Gastroesophageal sphincter (tissue), 3 donors: ENCODE measurements at regions not wholly inside any gene's neighbourhood (a gene's known extent, or its start where the extent isn't known, plus 50 kb on each side); places are given as distances from the start of the nearest gene placed in this dataset.

Experiments
- POLR2A ChIP-seq, 2 donors: fragments of 450-650 bp; IDR thresholded peaks; one replicate each; pipeline ENCODE4 v1.6.1; 2017; ENCODE audit warnings: antibody characterized with exemption in 2 of 2, mild to moderate bottlenecking in 2 of 2, moderate library complexity in 1 of 2
- TF ChIP-seq, protein P1 (sequence below), 4 experiments: fragments of 200-600 bp in 2 of 4; fragments of 450-650 bp in 2 of 4; sonication (generic) in 1 of 4; IDR thresholded peaks; one replicate each; pipeline ENCODE4 v1.5.1; 2017 to 2019; ENCODE audit warnings: antibody characterized with exemption in 4 of 4, mild to moderate bottlenecking in 2 of 4, moderate library complexity in 2 of 4

DNA sequence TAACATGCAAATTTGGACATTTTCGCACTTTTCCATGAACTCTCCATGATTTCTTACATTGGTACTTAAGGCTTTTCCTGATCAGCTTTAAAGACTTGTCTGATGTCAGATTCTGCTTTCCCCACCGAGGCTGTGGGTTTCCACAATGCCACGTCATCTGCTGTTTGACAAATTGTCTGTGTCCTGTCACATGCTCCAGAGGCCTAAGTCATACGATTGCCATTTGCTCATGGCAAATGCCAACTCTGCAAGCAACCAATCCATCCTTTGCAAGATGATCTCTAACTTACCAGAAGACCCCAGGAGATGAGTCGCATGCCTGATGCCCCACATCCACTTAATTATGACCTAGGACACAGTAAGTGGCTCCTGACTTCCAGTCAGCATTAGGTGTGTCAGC, 556.5 kb downstream of the BMP2 start:
- TF ChIP-seq, protein P1, sequence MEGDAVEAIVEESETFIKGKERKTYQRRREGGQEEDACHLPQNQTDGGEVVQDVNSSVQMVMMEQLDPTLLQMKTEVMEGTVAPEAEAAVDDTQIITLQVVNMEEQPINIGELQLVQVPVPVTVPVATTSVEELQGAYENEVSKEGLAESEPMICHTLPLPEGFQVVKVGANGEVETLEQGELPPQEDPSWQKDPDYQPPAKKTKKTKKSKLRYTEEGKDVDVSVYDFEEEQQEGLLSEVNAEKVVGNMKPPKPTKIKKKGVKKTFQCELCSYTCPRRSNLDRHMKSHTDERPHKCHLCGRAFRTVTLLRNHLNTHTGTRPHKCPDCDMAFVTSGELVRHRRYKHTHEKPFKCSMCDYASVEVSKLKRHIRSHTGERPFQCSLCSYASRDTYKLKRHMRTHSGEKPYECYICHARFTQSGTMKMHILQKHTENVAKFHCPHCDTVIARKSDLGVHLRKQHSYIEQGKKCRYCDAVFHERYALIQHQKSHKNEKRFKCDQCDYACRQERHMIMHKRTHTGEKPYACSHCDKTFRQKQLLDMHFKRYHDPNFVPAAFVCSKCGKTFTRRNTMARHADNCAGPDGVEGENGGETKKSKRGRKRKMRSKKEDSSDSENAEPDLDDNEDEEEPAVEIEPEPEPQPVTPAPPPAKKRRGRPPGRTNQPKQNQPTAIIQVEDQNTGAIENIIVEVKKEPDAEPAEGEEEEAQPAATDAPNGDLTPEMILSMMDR (IDR thresholded peaks at IDR 0.05): no peak
- TF ChIP-seq POLR2A (IDR thresholded peaks at IDR 0.05): no peak
